Sigmoid colon (tissue), 6 donors: ENCODE measurements at regions not wholly inside any gene's neighbourhood (a gene's known extent, or its start where the extent isn't known, plus 50 kb on each side); places are given as distances from the start of the nearest gene placed in this dataset.

Experiments
- DNase-seq: peaks from one replicate; pipeline ENCODE4 v3.0.0-alpha.2; 2019
- H3K27ac ChIP-seq, 4 donors: fragments of 200-600 bp; sonication (generic); one replicate each; pipeline ENCODE4 v1.5.1; 2016 to 2019; ENCODE audit warnings: mild to moderate bottlenecking in 1 of 4
- H3K27me3 ChIP-seq, 3 donors: fragments of 200-600 bp; sonication (generic); one replicate each; pipeline ENCODE4 v1.5.1; 2019; ENCODE audit warnings: mild to moderate bottlenecking in 1 of 3
- H3K36me3 ChIP-seq, 4 donors: fragments of 200-600 bp; sonication (generic); one replicate each; pipeline ENCODE4 v1.5.1; 2016 to 2019
- H3K4me1 ChIP-seq, 4 donors: fragments of 200-600 bp; sonication (generic); one replicate each; pipeline ENCODE4 v1.5.1; 2017 to 2019
- H3K4me3 ChIP-seq, 4 donors: fragments of 200-600 bp; sonication (generic); one replicate each; pipeline ENCODE4 v1.5.1; 2017 to 2019; ENCODE audit warnings: mild to moderate bottlenecking in 2 of 4, moderate library complexity in 1 of 4
- H3K9me3 ChIP-seq, 4 donors: fragments of 200-600 bp in 3 of 4; sonication (generic) in 3 of 4; one replicate each; pipeline versions ENCODE4 v1.5.1 to v1.6.1; 2013 to 2019
- EP300 ChIP-seq, 4 donors: sonication (generic); formaldehyde crosslinking; IDR thresholded peaks; one replicate each; pipeline ENCODE4 v1.6.1; 2017; ENCODE audit warnings: antibody characterized with exemption in 4 of 4
- POLR2A ChIP-seq, 2 donors: fragments of 450-650 bp; IDR thresholded peaks; one replicate each; pipeline ENCODE4 v1.6.1; 2016; ENCODE audit warnings: antibody characterized with exemption in 2 of 2, mild to moderate bottlenecking in 2 of 2, moderate library complexity in 2 of 2
- POLR2AphosphoS5 ChIP-seq, 4 donors: sonication (generic); formaldehyde crosslinking; IDR thresholded peaks; one replicate each; pipeline ENCODE4 v1.6.1; 2017; ENCODE audit warnings: antibody characterized with exemption in 4 of 4
- WGBS, 2 donors: extraction: QIAGEN DNeasy Blood & Tissue Kit; methylation state at CpG; one replicate each; pipeline ENCODE4 v1.1.7; 2013; 5-methylcytosine and 5-hydroxymethylcytosine counted together
- intact Hi-C: fragments of 100-400 bp; cut with DNase I; formaldehyde crosslinking; loops from one replicate; pipeline ENCODE4 v1.15.1; 2023
- TF ChIP-seq, protein P1 (sequence below), 4 experiments: fragments of 450-650 bp in 3 of 4; fragments of 200-600 bp in 1 of 4; IDR thresholded peaks; one replicate each; pipeline ENCODE4 v1.5.1; 2016 to 2019; ENCODE audit warnings: antibody characterized with exemption in 4 of 4, mild to moderate bottlenecking in 3 of 4, moderate library complexity in 2 of 4
- donor health status: healthy with polysubstance abuse.
- donor health status: healthy.

- Histone ChIP-seq H3K36me3 (no peaks in the 10 kb centered on the region), H3K27ac (no peak overlapping the region), H3K4me1 (no peaks in the 10 kb centered on the region), H3K4me3 (no peak overlapping the region), H3K27me3 (no peaks in the 10 kb centered on the region), H3K9me3 (peaks cover 0 to 3% (median 2%) of the 10 kb centered on the region in 4 donors)
- TF ChIP-seq, protein P1, sequence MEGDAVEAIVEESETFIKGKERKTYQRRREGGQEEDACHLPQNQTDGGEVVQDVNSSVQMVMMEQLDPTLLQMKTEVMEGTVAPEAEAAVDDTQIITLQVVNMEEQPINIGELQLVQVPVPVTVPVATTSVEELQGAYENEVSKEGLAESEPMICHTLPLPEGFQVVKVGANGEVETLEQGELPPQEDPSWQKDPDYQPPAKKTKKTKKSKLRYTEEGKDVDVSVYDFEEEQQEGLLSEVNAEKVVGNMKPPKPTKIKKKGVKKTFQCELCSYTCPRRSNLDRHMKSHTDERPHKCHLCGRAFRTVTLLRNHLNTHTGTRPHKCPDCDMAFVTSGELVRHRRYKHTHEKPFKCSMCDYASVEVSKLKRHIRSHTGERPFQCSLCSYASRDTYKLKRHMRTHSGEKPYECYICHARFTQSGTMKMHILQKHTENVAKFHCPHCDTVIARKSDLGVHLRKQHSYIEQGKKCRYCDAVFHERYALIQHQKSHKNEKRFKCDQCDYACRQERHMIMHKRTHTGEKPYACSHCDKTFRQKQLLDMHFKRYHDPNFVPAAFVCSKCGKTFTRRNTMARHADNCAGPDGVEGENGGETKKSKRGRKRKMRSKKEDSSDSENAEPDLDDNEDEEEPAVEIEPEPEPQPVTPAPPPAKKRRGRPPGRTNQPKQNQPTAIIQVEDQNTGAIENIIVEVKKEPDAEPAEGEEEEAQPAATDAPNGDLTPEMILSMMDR (IDR thresholded peaks at IDR 0.05), result no peak
- TF ChIP-seq POLR2AphosphoS5 (IDR thresholded peaks at IDR 0.05) (no peak), EP300 (IDR thresholded peaks at IDR 0.05) (no peak), POLR2A (IDR thresholded peaks at IDR 0.05) (no peak)
- DNase-seq, result no peak
- intact Hi-C loops, result no loop called here
- 75 to 81% methylated on average over 2 of the region's 2 CpGs for WGBS, 2 donors
Observed at GRCh38 chr18:27724362-27724761, 452.6 kb downstream of the CDH2 start.

- no peaks in the 10 kb centered on the region for H3K4me1 ChIP-seq
- peaks cover 0 to 2% (median 0%) of the 10 kb centered on the region in 4 donors for H3K9me3 ChIP-seq
- TF ChIP-seq POLR2AphosphoS5 (IDR thresholded peaks at IDR 0.05) (no peak), EP300 (IDR thresholded peaks at IDR 0.05) (no peak), POLR2A (IDR thresholded peaks at IDR 0.05) (no peak)
- TF ChIP-seq, protein P1 (IDR thresholded peaks at IDR 0.05), result no peak
- H3K27ac ChIP-seq, result no peak overlapping the region
- no peak overlapping the region for H3K4me3 ChIP-seq
- H3K36me3 ChIP-seq, result no peaks in the 10 kb centered on the region
- intact Hi-C loops, result no loop called here
- H3K27me3 ChIP-seq, result no peaks in the 10 kb centered on the region
- no peak for DNase-seq
- WGBS, 2 donors, result 76 to 89% methylated on average over 1 of the region's 1 CpG
Observed at GRCh38 chr18:27723168-27723567, 453.8 kb downstream of the CDH2 start.

GRCh38 chr18:27719680-27720079 lies 457.2 kb downstream of the CDH2 start:
- no peak overlapping the region for H3K4me3 ChIP-seq
- 81 to 89% methylated on average over 6 of the region's 6 CpGs for WGBS, 2 donors
- intact Hi-C loops, result no loop called here
- no peaks in the 10 kb centered on the region for H3K36me3 ChIP-seq
- H3K27ac ChIP-seq, result no peak overlapping the region
- no peaks in the 10 kb centered on the region for H3K9me3 ChIP-seq
- TF ChIP-seq, protein P1 (IDR thresholded peaks at IDR 0.05), result no peak
- no peak for TF ChIP-seq POLR2AphosphoS5 (IDR thresholded peaks at IDR 0.05)
- no peak for TF ChIP-seq EP300 (IDR thresholded peaks at IDR 0.05)
- TF ChIP-seq POLR2A (IDR thresholded peaks at IDR 0.05), result no peak
- no peak for DNase-seq
- H3K4me1 ChIP-seq, result no peaks in the 10 kb centered on the region
- no peaks in the 10 kb centered on the region for H3K27me3 ChIP-seq

DNA sequence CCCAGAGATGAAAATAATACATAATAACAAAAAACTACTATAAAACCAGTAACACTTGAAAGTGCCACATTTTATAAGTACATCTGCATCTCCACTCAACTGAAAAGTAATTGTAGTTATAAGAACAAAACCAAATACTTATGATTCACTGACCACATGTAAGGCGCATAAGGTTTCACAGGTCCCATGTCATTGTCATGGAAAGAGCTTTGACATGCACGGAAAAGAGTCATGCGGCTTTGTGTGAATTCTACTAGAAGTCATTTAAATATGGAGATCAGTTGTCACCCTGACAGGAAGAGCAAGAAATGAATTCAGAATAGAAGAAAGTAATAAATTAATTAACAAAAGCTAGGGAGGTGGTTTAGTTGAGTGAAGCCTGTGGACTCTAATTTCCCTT lies 459.1 kb downstream of the CDH2 start:
- 93% methylated on average over 3 of the region's 3 CpGs for WGBS, 2 donors
- H3K27ac ChIP-seq, result no peak overlapping the region
- intact Hi-C loops, result no loop called here
- DNase-seq, result no peak
- TF ChIP-seq POLR2A (IDR thresholded peaks at IDR 0.05), result no peak
- H3K4me3 ChIP-seq, result no peak overlapping the region
- no peaks in the 10 kb centered on the region for H3K27me3 ChIP-seq
- no peaks in the 10 kb centered on the region for H3K9me3 ChIP-seq
- H3K4me1 ChIP-seq, result no peaks in the 10 kb centered on the region
- H3K36me3 ChIP-seq, result no peaks in the 10 kb centered on the region

DNA sequence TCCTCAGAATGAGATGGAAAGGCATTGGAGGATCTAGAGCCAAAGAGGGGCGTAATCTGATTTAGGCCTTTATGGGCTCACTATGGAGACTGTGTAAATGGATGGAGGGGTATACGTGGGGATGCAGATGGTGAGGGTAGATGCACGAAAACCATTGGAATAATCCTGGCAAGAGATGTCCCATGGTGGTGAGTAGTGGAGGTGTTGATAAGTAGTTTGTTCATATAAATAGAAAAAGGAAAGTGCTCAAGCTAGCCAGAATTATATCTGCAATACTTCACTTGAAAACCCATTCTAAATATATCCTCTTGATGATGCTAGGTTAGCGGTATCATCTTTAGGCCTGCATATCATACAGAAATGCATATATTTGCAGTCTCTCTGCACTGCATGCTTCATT lies 459.7 kb downstream of the CDH2 start:
- no peak for DNase-seq
- 91 to 93% methylated on average over 4 of the region's 4 CpGs for WGBS, 2 donors
- intact Hi-C loops, result no loop called here
- H3K4me1 ChIP-seq, result no peaks in the 10 kb centered on the region
- no peaks in the 10 kb centered on the region for H3K9me3 ChIP-seq
- TF ChIP-seq POLR2A (IDR thresholded peaks at IDR 0.05) (no peak), EP300 (IDR thresholded peaks at IDR 0.05) (no peak)
- TF ChIP-seq, protein P1 (IDR thresholded peaks at IDR 0.05), result no peak
- no peaks in the 10 kb centered on the region for H3K36me3 ChIP-seq
- H3K27ac ChIP-seq, result no peak overlapping the region
- no peaks in the 10 kb centered on the region for H3K27me3 ChIP-seq
- H3K4me3 ChIP-seq, result no peak overlapping the region
